ENCODE measurements at regions not wholly inside any gene's neighbourhood (a gene's known extent, or its start where the extent isn't known, plus 50 kb on each side); places are given as distances from the start of the nearest gene placed in this dataset.
"Not testable (repeated sequence)": the region's sequence is repeated elsewhere in the genome, so short reads cannot be mapped to it uniquely, and the experiment has no call there.

DNA sequence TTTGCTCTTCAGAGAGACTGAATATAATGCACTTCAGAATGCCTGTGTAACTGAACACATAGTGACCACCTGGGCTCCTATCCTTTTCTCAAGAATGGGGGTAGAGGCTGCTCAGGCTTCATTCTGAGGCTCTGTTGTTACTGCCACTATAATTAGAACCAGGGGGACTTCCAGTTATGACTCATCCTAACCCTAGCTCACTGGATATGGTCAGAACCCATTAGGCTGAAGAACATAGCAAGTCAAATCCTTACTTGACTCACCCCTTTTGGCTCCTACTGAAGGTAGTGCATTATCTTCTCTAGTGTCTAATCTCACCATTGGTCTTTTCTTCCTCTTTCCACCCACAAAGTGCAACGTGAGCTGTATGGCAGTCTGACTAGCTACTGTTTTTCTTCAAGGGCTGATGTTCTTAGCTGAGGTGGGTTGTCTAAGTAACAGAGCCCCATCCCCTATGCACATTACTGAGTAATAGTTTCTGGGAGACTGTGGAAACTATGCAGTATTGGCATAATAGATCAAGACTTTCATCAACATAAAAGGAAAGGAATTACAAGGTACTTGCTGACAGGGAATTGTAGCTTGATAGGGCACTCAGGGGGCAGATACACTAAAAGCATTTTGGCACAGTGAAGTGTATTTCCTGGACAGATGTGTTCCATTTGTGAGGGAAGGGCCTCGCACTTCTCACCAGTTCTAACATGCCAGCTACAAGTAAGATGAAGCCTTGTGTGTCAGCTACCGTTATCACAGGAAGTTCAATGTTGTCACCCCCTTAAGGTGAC lies 431.0 kb upstream of the MEF2C start:
- no peak for DNase-seq

DNA sequence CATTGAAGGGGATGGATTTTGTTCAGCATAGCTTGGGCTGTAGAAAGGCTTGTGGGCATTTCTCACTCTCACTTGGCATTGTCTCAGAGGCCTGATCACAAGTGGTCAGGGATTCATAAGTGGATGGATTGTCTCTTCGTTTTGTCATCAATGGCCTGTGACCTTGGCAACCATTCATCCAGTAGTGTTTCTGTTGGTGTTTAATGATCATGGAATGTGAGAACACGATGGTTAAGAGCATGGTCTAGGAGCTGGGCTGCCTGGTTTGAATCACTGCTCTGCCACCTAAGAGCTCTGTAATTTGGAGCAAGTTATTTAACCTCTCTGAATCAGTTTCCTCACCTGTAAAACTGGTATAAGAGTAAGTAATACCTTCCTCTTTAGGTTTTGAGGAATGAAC lies 430.1 kb upstream of the MEF2C start:
- DNase-seq, result no peak

DNA sequence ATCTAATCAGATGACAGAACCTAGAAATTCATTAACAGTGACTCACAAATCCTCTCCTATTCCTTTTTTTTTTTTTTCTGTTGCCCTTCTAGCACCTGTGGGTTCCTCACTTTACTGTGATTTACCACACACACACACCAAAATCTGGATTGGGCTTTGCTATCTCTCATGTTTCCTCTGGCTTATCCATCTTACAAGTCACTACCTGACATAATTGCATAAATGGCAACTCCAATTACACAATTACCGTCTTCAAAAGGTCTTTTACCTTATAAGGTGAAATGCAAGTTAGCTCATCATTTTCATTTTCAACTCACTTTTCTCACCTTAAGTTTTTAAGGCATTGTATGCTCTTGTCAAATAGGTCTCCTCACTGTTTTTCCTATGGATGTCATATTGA lies 426.3 kb upstream of the MEF2C start:
- DNase-seq, result no peak

DNA sequence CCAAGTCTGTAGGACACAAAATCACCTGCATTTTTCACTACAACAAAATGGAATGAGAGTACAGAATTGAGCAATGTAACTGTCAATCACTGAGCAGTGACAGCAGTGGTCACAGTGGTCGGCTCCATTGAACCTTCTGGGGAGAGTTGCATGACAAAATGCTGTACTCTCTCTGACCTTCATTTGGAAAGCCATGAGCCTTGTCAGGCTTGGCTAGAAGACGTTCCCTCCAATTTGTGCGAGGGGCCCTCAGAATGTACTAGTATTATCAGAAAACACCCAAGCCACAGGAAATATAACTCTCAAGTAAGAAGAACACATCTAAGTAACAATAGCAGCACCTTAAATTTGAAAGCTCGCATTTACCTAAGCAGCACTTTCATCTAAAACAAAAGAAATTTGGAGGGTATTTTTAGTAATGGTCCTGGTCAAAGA lies 425.6 kb upstream of the MEF2C start:
- DNase-seq, result no peak

DNA sequence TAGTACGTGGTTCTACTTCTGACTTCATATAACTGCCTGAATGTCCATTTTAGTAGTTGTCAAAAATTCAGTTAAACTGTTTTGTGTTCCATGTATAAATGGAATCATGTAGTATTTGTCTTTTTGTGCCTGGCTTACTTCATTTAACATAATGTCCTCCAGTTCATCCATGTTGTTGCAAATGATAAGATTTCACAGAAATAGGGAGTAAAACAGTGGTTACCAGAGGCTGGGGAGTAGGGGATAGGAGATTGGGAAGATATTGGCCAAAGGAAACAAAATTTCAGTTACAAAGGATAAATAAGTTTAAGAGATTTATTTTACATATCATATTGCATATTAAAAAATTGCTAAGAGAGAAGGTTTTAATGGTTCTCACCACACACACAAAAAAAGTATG lies 425.0 kb upstream of the MEF2C start:
- DNase-seq, result no peak

DNA sequence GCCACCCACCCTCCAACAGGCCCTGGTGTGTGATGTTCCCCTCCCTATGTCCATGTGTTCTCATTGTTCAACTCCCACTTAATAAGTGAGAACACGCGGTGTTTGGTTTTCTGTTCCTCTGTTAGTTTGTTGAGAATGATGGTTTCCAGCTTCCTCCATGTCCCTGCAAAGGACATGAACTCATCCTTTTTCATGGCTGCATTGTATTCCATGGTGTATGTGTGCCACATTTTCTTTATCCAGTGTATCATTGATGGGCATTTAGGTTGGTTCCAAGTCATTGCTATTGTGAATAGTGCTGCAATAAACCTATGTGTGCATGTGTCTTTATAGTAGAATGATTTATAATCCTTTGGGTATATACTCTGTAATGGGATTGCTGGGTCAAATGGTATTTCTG lies 424.2 kb upstream of the MEF2C start:
- not testable (repeated sequence) for DNase-seq

DNA sequence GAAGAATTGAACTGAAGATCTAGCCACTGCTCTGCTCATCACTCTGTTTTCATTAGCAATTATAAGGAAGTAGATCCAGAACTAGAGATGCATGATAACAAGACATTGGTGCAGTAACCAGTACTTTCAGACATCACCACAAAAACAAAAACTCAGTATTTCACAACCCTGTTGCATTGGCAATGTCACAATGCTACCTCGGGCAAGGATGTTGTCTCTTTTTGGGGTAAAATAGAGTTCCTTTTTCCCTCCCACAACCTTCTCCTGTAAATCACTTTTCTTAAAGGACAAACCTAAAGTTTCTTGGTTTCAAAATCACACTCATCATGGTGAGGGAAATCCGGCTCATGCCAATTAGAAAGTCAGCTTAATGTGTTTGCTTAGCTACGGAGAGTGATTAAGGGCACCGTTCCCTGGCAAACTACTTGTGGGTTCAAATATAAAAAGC lies 420.1 kb upstream of the MEF2C start:
- no peak for DNase-seq

DNA sequence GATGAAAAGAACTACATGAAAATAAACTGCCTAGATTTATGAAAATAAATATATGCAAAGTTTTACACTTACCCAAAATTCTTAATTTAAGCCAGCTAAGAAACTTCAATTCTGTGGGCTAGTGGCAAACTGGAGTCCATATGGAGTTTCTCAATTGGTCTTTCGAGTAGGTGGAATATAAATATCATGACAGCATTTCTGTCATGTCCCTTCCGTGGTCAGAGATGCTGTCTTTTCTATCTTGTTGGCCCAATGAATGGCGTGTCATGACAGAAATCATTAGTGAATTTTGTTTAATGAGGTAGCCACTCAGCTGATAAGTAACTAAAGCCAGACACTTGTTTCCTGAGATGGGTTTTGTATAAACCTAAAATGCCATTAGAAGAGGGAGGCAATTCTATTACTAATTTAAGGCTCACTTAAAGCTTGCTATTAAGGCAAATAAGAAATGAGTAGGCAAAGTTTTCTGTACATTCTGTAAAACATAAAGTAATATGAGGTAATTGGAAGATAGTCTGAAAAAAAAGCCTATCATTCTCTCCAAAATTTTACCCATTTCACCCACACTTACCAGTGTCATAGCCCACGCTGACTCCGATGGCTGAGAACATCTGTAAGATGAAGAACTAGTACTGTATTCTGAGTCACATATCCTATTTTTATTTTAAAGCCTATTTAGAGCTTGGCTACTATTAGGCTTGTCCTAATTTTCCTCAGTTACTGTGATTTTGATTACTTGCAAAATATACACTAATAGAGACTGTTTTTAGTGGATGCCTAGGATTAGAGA lies 419.3 kb upstream of the MEF2C start:
- no peak for DNase-seq

DNA sequence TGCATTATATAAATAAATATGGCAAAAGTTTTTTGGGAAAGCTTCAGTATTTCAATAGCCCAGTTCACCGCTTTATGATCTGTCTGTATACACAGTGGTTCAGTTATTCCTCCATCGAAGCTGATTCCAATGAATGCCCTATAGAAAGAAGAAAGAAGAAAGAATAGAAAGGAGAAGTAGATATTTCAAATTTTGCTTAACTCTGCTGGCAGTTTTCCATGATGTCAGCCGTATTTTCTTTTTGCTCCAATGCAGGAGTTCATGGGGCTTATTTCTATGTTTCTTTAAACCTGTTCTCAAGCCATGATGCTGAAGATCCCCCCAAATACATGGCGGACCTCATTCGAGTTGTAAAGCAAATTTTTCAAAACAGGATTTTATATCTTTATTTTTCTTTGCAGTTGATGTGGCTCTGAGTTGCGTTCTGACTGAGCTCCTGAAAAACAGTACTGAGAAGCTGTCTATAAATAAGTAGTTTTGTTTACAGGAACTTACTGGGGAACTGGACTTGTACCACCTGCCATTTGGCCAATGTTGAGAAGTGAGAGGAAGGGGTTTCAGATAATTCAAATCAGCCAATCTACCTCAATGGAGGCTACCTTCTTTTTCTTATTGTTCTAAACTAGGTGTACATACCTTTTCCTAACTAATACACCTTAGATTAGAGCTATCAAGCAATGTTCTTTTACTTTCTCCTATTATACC lies 418.5 kb upstream of the MEF2C start:
- DNase-seq, result no peak

DNA sequence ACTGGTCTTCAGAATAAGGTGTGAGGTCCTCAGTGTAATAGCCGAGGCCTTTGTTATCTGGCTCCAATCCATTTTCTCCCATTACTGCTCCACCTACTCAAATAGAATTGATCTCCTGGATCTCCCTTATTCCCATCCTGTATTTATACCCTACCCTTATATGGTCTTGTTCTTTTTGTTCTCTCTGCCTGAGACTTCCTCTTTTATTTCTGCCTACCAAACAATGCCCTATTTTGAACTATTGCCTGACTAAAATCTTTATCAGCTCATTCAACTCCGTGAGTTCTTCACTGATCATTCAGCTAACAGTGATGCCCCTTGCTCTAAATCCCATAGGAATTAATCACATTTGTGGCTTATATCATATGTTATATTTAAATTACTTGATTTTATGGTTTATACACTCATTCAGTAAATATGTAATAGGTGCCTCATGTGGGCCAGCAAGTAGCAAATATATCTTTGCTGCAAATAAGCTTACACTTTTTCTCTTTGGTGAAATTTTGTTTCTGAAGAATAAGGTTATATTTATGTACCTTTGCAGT lies 417.5 kb upstream of the MEF2C start:
- no peak for DNase-seq

DNA sequence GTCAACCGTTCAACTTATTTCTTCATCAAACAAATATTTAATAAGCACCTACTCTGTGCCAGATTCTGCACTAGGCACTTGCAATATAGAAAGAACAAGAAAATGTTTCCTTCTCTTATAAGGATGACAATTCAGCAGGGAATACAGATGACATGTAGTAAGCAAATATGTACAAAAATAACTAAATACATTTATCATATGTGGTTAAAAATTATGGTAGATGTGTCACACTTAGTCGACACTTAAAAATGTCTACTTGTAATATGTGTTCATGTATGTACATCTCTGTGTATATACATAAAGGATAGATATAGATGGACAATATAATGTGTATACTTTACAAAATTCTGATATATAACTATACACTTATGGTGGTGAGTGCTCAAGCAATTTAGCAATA lies 417.0 kb upstream of the MEF2C start:
- no peak for DNase-seq

DNA sequence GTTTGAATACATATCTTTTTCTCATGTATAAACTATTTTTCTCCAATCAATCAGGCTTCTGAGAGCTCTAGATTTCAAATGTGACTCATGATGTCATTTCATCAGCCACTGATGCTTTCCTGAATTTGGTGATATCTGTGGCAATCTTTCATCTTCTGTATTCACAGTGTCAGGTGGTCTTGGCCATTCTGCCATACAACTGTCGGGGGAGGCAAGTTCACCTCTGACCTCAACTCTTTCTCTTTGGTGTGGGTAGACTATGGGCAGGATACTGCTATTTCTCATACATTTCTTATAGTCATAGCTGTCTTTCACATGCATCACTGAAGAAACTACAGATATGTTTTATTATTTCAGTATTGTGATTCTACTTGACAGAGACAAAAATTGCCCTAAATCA lies 414.1 kb upstream of the MEF2C start:
- DNase-seq, result no peak

DNA sequence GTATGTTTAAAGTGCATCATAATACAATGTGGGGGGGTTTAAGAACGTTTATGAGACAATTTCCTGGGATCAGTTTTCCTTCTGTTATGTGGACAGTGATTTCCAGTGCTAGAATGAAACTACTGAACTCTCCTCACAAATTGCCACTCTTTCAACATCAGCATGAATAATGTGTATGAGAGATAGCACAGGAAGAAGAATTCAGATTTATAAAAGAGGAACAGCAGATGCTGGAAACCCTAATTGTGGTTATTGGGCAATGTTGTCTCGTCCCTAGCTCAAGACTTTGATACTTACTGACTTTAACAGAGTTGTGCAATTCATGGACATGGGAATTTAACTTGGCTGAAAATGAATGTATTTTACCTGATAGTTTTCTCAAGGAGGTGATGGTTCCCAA lies 410.8 kb upstream of the MEF2C start:
- no peak for DNase-seq

DNA sequence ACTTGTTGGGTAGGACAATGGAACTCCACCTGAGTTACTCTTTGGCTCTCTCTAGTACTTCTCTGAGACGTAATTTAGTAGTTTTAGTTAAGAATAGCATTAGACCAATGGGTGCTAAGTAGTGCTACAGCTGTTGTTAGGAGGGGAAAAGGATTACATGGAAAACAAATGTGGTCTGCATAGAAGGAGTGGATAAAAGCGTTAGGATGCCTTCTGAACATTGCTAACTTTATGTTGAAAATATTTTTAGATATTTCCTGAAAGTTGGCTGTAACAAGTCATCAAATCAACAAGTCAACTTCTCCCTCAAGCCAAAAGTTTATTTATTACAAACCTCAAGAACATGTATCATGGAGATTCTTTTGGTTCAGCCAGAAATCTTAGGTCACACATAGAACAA lies 409.5 kb upstream of the MEF2C start:
- no peak for DNase-seq

DNA sequence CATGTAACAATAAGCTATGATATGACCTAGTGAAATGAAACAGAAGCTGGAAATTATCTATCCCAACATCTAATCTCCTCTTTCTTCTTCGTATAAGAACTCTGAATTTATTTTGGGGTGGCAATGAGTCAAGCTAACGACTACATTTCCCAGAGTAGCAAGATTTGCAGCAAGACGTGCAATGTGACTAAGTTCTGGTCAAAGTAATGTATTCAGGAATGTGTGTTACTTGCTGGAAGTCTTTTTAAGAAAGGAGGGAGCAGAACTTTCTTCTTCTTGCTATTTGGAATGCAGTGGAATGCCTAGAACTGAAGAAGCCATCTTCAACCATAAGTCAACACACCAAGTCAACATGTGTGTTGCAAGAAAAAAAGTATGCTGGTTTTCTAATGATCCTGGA lies 406.6 kb upstream of the MEF2C start:
- DNase-seq, result no peak

DNA sequence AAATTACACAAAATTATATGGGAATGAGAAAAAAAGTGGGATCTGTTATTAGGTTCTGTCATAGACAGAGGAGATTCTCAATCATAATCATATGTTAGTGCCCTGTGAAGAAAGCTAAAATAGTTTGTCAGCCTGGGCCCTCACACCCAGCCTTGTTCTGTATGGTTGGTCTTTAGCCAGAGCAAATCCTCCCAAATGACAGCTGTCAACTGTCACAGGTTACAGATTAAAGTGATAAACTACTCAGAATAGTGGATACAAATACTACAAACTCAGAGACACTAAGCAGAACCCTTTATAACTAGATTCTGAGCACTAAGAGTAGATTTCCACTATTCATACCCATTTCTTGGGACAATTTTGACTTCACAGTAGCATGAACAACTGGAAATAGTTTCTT lies 405.0 kb upstream of the MEF2C start:
- no peak for DNase-seq

DNA sequence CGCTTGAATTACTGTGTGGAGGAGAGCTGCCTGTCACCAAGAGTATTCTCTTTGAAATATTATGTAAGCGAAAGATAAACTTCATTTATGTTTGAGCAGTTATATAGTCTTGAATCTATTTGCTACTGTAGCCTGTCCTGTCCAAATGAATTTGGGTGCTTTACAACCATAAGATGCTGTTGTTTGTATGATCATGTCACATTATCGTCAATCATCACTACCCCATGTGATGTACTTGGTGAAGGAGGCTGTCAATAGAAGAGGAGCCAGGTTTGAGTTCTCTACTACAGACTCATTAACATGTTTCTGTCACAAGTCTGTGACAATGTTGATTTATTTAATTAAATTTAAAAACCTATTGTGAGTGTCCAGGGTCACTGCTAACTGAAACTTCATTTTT lies 403.3 kb upstream of the MEF2C start:
- no peak for DNase-seq

DNA sequence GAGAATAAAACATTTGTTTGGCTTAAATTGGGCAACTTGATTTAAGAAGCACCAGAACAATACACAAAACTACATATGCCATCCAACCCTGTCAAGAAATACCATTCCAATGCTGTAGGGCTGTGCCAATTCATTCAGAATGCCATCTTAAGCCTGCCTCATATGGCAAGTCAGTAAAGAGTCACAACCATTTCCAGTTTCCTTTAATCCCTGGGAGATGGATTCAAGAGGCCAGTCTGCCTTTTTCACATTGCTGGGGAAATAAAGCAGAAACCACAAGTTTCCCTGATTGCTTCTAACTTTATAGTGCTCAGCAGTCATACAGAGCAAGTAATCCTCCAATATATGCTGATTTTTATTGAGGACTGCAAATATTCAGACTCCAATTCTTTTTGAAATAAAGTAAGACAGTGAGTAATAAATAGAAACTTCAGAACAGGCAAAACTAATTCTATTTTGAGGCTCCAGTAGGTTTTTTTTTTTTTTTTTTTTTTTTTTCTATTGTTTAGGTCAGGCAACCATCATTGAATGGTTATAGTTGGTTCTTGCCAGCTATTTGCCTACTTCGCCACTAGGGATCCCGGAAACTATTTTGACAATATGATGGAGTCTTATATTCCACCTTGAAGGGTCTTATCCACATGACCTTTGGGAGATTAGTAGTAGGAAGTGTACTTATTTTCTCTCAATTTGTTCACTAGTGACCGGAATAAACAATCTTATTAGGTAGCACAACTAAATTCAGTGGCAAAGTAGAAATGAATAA lies 400.9 kb upstream of the MEF2C start:
- DNase-seq, result no peak

DNA sequence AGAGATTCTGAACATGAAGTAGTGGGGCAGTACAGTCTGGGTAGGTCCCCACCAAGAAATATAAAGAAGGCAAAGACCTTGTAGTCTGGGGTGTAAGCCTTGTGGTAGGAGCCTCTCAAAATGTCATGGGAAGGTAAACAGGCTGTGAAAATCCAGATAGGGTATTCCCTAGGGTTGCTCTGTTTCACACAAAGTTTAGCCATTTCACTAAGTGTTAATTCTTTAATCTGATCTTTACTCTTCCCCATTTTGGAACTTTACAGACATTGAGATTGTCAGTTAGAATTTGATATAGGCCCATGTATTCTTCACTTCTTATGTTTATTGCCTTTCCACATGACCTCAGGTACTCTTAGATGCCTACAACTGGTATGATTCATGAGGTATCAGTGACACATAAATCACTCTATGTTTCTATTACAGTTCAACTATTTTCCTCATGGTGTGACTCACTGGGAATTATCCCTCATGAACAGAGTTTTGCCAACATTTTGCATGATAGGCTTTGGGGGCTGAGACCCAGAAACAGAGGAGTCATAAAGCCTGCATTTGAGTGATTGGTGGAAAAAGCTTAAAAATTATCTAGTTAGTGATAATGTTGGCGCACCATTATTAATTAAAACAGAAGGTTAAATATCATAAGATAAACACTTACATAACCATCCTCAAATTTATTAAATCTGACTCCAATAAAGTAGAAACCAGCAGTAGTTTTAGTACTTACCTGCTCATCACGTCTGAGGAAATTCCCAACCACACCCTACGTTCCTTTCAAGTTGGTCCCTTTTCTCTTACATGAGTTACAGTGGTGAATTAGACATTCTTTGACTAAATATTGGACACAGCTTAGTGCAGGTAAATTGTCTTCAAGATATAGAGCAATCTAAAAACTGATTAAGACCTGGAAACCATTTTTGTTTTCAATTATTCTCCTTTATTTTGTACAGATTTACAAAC lies 399.8 kb upstream of the MEF2C start:
- DNase-seq, result no peak

DNA sequence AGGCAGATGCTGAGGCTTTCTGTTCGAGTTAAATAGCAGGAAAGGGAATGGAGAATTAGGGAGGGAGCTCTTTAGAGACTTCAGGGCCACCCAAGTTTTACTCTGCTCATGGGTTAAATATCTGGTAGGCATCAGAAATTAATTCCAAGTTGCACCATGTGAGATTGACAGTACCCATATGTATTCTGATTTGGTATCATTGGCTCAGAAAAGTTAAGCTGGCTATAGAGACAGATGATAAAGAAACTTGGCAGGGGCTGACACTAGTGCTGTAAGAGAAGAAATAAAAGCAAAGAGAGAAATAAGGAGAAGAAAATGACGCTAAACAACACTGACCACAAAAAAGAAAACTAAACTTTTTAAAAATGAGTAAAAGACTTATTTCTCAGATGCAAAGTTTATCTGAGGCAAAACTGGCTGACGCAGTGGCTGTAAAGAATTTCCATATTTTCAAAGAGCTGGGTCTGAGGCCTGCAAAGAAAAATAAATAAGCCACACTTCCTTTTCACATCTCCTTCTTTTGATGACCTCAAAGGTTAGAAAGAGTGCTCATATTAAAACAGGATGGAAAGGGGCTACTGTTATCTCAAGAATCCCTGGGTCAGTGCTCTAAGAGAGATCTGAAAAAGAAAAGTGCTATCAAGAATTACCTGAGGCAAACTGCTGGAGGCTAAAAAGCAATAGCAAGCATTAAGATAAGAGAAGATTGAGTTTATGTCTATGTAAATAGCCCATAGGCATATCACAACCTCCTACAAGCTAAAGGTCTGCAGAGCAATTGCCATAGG lies 399.0 kb upstream of the MEF2C start:
- no peak for DNase-seq

DNA sequence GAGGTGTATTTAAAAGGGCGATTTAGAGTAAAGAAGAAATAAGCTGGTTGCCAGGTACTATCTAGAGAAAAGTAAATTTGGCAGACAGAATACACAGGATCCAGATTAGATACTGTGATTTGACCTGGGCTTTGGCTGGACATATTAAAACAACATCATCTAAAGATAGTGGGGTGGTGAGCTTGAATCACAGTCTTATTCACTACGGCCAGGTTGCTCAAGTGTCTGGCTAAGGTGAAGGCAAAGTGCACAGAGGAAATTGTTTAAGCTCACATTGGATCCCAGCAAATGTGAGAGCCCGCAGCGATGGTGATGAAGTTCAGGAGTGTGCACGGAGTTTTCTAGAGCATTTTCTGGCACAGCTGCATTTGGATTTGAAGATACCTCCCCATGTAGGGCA lies 398.2 kb upstream of the MEF2C start:
- no peak for DNase-seq

Measured in NCI-H1105 treated with DMSO at 0.1 percent for 48 hours (cell line).